HG02981 (cell line): ENCODE measurements at regions not wholly inside any gene's neighbourhood (a gene's known extent, or its start where the extent isn't known, plus 50 kb on each side); places are given as distances from the start of the nearest gene placed in this dataset.
"Not testable (repeated sequence)": the region's sequence is repeated elsewhere in the genome, so short reads cannot be mapped to it uniquely, and the experiment has no call there.

Source experiments
- ATAC-seq: cut with Tn5 transposase; IDR thresholded peaks from one replicate; pipeline ENCODE4 v1.9.1; 2021; ENCODE audit warnings: mild to moderate bottlenecking, moderate library complexity; ENCODE audit not compliant: unreplicated experiment

- no peak for ATAC-seq
Measured at GRCh38 chr2:55772109-55772980, 78.7 kb upstream of the PNPT1 start.

GRCh38 chr2:55771612-55772011 is 78.0 kb upstream of the PNPT1 start:
- ATAC-seq: no peak

- no peak for ATAC-seq
Measured at GRCh38 chr2:55768991-55769390, 75.3 kb upstream of the PNPT1 start.

- no peak for ATAC-seq
Measured at GRCh38 chr2:55766947-55767346, 73.3 kb upstream of the PNPT1 start.

GRCh38 chr2:55765708-55766107 is 72.1 kb upstream of the PNPT1 start:
- ATAC-seq: not testable (repeated sequence)

- ATAC-seq: no peak
Measured at GRCh38 chr2:55763721-55764120, 70.1 kb upstream of the PNPT1 start.

GRCh38 chr2:55761526-55761925 is 67.9 kb upstream of the PNPT1 start:
- ATAC-seq: no peak

GRCh38 chr2:55761024-55761423 is 67.4 kb upstream of the PNPT1 start:
- ATAC-seq: no peak

- no peak for ATAC-seq
Measured at GRCh38 chr2:55760125-55760524, 66.5 kb upstream of the PNPT1 start.

- no peak for ATAC-seq
Measured at GRCh38 chr2:55759271-55759921, 65.8 kb upstream of the PNPT1 start.

GRCh38 chr2:55751966-55752365 is 58.3 kb upstream of the PNPT1 start:
- ATAC-seq: no peak

- no peak for ATAC-seq
Measured at GRCh38 chr2:55743583-55743982, 49.9 kb upstream of the PNPT1 start.
